Left ventricle myocardium inferior (tissue), 1 donor: ENCODE measurements at regions not wholly inside any gene's neighbourhood (a gene's known extent, or its start where the extent isn't known, plus 50 kb on each side); places are given as distances from the start of the nearest gene placed in this dataset.

Experiments used
- DNase-seq: peaks from one replicate; pipeline ENCODE4 v3.0.0-alpha.2; 2020
- H3K27ac ChIP-seq: fragments of 200-600 bp; replicated peaks from 2 replicates; pipeline ENCODE4 v1.8.0; 2021
- H3K27me3 ChIP-seq: fragments of 200-600 bp; 2 replicates; pipeline ENCODE4 v1.8.0; 2021; ENCODE audit warnings: low read depth
- H3K36me3 ChIP-seq: fragments of 200-600 bp; 2 replicates; pipeline ENCODE4 v1.8.0; 2021
- H3K4me1 ChIP-seq: fragments of 200-600 bp; 2 replicates; pipeline ENCODE4 v1.8.0; 2021
- H3K4me3 ChIP-seq: fragments of 200-600 bp; 2 replicates; pipeline ENCODE4 v1.8.0; 2021; ENCODE audit warnings: mild to moderate bottlenecking, moderate library complexity
- H3K9me3 ChIP-seq: fragments of 200-600 bp; replicated peaks from 2 replicates; pipeline ENCODE4 v1.8.0; 2021
- CTCF ChIP-seq: fragments of 200-600 bp; IDR thresholded peaks from 2 replicates; pipeline ENCODE4 v1.8.0; 2021; ENCODE audit warnings: antibody characterized with exemption, mild to moderate bottlenecking, borderline replicate concordance
- intact Hi-C: fragments of 100-400 bp; cut with micrococcal nuclease; formaldehyde crosslinking; loops from one replicate; pipeline ENCODE4 v1.11.0; 2022
- donor health status: DM: no; HTN: yes; CAD: no; lungs with severe emphysema.

- Histone ChIP-seq H3K27ac (no peak overlapping the region), H3K27me3 (no peaks in the 10 kb centered on the region), H3K9me3 (peaks cover 11% of the 10 kb centered on the region), H3K4me1 (no peaks in the 10 kb centered on the region), H3K4me3 (no peak overlapping the region), H3K36me3 (no peaks in the 10 kb centered on the region)
- no peak for DNase-seq
- TF ChIP-seq CTCF = no peak
- intact Hi-C loops = no loop called here
These were observed 72.7 kb upstream of the WNT11 start for GRCh38 chr11:76279038-76279437.

GRCh38 chr11:76278526-76278925 is 72.2 kb upstream of the WNT11 start:
- no peak for TF ChIP-seq CTCF
- intact Hi-C loops = no loop called here
- DNase-seq = no peak
- no peak overlapping the region for H3K27ac ChIP-seq
- no peaks in the 10 kb centered on the region for H3K4me1 ChIP-seq
- H3K4me3 ChIP-seq = no peak overlapping the region
- H3K36me3 ChIP-seq = no peaks in the 10 kb centered on the region
- H3K9me3 ChIP-seq = peaks cover 17% of the 10 kb centered on the region
- H3K27me3 ChIP-seq = no peaks in the 10 kb centered on the region

- Histone ChIP-seq H3K27me3 (no peaks in the 10 kb centered on the region), H3K9me3 (peaks cover 19% of the 10 kb centered on the region), H3K27ac (no peak overlapping the region), H3K4me3 (no peak overlapping the region), H3K4me1 (no peaks in the 10 kb centered on the region), H3K36me3 (no peaks in the 10 kb centered on the region)
- no peak for DNase-seq
- intact Hi-C loops = no loop called here
- no peak for TF ChIP-seq CTCF
These were observed 71.2 kb upstream of the WNT11 start for GRCh38 chr11:76277298-76278175.

- Histone ChIP-seq H3K27me3 (no peaks in the 10 kb centered on the region), H3K27ac (no peak overlapping the region), H3K9me3 (peaks cover 19% of the 10 kb centered on the region), H3K4me1 (no peaks in the 10 kb centered on the region), H3K36me3 (no peaks in the 10 kb centered on the region), H3K4me3 (no peak overlapping the region)
- intact Hi-C loops = no loop called here
- no peak for TF ChIP-seq CTCF
- no peak for DNase-seq
These were observed 70.5 kb upstream of the WNT11 start for GRCh38 chr11:76276781-76277155.

GRCh38 chr11:76276046-76276780 is 69.9 kb upstream of the WNT11 start:
- Histone ChIP-seq H3K36me3 (no peaks in the 10 kb centered on the region), H3K27me3 (no peaks in the 10 kb centered on the region), H3K9me3 (peaks cover 19% of the 10 kb centered on the region), H3K27ac (no peak overlapping the region), H3K4me3 (no peak overlapping the region), H3K4me1 (no peaks in the 10 kb centered on the region)
- TF ChIP-seq CTCF = no peak
- DNase-seq = no peak
- intact Hi-C loops = no loop called here
